Right renal cortex interstitium (tissue), 3 donors: ENCODE measurements at regions not wholly inside any gene's neighbourhood (a gene's known extent, or its start where the extent isn't known, plus 50 kb on each side); places are given as distances from the start of the nearest gene placed in this dataset.

Experiments
- DNase-seq, 3 donors: peaks; one replicate each; pipeline ENCODE4 v3.0.0-alpha.2; 2013; ENCODE audit warnings: low read depth in 3 of 3, low spot score in 2 of 3

- DNase-seq, result no peak
Measured at GRCh38 chr5:171509467-171509866, 90.0 kb downstream of the FGF18 start.

DNA sequence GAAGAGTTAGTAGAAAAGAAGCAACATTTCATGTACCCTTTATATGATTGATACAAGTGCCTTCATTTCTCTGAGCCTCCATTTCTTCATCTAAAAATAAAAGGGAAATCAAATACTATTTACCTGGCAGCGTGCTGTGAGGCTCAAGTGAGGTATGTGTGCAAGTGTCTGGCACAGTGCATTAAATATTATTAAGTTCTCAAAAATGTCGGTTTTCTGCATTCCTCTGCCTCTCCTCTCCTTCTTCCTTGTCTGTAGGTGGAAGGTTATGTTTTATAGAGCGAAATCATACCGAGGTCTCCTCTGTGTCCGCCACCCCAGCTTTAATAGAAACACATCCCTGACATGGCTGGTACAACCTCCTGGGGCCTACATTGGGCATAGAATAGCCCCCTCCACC is 93.0 kb downstream of the FGF18 start:
- DNase-seq, result no peak

- DNase-seq, result no peak
Measured at GRCh38 chr5:171513591-171513990, 94.1 kb downstream of the FGF18 start.

GRCh38 chr5:171518916-171519315 is 99.5 kb downstream of the FGF18 start:
- DNase-seq, result no peak

- DNase-seq, result peak in 1 of 3 donors; percentile 39
Measured at GRCh38 chr5:171520300-171521174, 101.1 kb downstream of the FGF18 start.

DNA sequence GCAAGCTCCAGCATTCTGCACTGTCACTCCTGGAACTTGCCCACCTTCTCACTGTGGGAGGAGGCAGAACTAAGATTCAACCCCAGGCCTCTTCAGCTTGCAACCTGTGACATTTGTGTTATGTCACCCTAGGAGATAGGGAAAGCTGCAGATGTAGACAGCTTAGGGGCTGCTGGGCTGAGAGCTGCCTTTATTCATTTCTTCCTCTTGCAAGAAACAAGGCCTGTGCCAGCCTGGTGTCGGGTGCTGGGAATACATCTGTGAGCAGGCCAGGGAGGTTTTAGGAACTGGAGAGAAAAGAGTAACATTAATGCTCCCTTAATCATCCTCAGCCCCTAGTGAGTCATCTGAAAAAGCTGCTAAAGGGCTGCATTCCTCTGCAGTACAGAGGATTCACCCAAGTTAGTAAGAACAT is 101.8 kb downstream of the FGF18 start:
- DNase-seq, result no peak

- DNase-seq, result no peak
Measured at GRCh38 chr5:171521679-171522078, 102.2 kb downstream of the FGF18 start.

DNA sequence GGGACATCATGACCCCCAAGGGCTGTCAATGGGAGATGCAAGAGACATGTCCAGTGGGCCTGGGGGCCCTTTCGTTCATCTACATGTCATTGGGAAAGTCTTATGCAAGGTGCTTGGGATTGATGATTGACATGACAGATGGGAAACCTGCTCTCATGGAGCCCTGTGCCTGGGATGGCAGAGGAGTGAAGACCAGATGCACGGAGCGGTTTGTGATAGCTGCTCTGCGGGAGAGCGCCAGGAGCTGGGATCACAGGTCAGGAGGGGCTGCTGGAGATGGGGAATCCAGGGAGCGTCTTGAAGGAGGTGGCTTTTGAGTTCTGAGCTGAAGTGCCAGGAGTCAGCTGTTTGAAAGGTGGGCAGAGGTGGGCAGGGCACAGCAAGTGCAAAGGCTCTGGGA is 104.3 kb downstream of the FGF18 start:
- DNase-seq, result no peak

GRCh38 chr5:171524466-171524865 is 105.0 kb downstream of the FGF18 start:
- DNase-seq, result no peak

GRCh38 chr5:171525085-171525484 is 105.6 kb downstream of the FGF18 start:
- DNase-seq, result no peak

- no peak for DNase-seq
Measured at GRCh38 chr5:171528036-171528435, 108.6 kb downstream of the FGF18 start.

GRCh38 chr5:171528865-171529614 is 109.6 kb downstream of the FGF18 start:
- DNase-seq, result no peak

DNA sequence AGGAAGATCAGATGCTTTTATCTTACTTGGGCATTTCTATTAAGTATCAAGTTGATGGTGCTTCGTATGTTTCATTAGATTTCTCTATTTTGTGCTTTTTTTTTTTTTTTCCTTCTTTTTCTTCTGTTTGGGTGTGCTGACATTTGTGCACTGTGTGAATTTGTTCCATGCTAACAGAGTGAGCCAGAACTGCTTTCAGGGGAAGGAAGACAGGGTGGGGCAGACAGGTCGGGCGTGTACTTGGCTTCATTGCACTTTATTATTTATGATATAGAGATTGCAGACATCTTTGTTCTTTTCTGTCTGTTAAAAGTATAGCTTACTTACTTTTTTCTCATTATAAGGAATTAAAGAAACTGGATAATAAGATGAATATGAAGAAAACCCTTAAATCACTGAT is 112.2 kb downstream of the FGF18 start:
- no peak for DNase-seq

GRCh38 chr5:171533153-171533552 is 113.7 kb downstream of the FGF18 start:
- no peak for DNase-seq

GRCh38 chr5:171534043-171534895 is 114.8 kb downstream of the FGF18 start:
- DNase-seq, result no peak

- no peak for DNase-seq
Measured at GRCh38 chr5:171535162-171535561, 115.7 kb downstream of the FGF18 start.

DNA sequence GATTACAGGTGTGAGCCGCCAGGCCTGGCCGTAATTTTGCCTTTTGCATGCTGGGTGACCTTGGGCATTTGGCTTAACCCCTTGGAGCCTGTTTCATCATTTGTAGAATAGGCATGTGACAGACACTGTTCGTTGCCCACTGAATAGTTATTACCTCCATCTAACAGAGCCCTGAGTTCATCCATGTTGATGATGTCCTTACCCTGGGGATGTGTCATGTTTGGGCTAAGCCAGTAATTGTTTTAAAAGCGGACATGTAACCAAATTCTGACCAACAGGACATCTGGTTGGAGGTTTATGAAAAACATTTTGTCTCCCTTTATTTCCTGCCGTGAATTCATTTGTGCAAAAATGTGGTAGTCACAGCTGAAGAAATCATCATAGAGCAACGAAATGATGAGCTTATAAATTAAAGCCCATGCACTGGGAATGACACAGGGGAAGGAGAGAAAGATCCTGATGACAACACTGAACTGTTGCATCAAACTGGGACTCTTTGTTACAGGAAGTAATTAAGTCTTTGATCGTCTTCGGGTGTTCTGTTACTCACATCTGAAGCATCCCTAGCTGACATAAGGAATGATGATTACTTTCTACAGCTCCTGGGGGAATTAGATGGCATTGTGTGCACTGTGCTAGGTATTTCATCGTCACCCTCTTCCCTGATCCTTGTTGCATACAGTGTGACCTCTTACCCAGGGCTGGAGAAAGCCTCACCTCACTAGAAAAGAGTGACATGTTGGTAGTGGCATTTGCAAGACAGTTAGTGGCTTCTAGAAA is 117.8 kb downstream of the FGF18 start:
- DNase-seq, result no peak

GRCh38 chr5:171537923-171538537 is 118.6 kb downstream of the FGF18 start:
- DNase-seq, result no peak

DNA sequence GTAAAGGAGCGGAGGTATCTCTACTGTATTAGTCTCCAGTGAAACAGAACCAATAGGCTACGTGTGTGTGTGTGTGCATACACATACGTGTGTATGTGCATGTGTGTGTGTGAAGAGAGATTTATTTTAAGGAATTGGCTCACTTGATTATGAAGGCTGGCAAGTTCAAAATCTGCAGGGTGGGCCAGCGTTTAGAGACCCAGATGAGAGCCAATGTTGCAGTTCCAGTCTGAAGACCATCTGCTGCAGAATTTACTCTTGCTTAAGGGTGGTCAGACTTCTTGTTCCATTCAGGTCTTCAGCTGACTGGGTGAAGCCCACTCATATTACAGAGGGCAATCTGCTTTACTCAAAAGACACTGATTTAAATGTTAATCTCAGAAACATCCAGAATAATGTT is 119.2 kb downstream of the FGF18 start:
- DNase-seq, result no peak

DNA sequence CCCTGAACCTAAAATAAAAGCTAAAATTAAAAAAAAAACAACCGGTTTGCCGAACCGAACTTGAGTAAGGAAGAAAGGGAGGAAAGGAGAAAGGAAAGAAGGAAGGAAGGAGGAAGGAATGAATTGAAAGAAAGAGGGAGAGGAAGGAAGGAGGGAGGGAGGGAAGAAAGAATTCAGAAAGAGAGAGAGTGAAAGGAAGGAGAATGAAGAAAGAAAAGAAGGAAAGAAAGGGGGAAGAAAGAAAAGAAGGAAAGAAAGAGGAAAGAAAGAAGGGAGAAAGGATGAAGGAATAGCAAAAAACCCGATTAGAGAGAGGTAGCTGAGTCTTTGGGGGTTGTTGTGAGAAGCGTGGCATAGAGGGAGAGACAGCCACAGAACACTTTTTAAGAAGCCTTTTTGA is 121.4 kb downstream of the FGF18 start:
- no peak for DNase-seq
